ENCODE measurements at regions not wholly inside any gene's neighbourhood (a gene's known extent, or its start where the extent isn't known, plus 50 kb on each side); places are given as distances from the start of the nearest gene placed in this dataset.

DNA sequence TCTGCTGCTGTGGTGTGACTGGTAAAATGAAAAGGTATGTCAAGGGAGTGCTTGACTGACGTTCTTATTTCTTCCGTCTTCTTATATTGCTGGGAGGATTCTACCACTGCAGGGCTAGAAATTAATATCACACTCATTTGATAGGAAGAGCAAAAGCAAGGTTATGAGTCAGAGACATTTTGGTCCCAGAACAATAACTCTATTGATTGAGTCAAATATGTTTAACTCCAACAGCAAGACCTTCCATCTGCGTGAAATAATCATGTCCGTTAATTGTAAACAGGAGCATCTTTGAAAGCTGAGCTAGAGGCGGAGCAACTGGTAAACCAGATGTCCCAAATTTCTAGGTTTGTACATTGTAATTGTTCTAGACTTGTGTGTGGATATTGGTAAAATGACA is 1293.6 kb downstream of the AACS start:
- TF ChIP-seq, protein P1, sequence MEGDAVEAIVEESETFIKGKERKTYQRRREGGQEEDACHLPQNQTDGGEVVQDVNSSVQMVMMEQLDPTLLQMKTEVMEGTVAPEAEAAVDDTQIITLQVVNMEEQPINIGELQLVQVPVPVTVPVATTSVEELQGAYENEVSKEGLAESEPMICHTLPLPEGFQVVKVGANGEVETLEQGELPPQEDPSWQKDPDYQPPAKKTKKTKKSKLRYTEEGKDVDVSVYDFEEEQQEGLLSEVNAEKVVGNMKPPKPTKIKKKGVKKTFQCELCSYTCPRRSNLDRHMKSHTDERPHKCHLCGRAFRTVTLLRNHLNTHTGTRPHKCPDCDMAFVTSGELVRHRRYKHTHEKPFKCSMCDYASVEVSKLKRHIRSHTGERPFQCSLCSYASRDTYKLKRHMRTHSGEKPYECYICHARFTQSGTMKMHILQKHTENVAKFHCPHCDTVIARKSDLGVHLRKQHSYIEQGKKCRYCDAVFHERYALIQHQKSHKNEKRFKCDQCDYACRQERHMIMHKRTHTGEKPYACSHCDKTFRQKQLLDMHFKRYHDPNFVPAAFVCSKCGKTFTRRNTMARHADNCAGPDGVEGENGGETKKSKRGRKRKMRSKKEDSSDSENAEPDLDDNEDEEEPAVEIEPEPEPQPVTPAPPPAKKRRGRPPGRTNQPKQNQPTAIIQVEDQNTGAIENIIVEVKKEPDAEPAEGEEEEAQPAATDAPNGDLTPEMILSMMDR (IDR thresholded peaks at IDR 0.05; ENCODE audit: insufficient read depth, low read length), result no peak
- no peak for DNase-seq (ENCODE audit: low read depth)

DNA sequence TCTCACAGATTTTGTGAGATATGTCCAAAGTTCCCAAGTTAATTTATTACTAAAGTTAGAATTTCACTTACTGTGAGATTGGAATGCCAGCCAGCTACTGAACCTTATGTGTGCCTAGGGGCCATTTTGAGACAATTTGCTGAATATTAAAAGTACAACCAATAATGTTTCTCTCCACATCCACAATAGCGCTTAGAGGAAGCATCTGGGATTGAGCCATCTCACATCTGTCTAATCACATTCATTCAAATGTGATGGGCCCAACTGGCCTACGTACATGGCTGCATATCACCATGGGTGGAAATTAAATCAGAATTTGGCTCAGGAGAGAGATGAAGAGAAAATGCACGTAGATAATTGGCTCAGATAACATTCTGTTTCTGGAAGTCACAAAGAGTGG is 1294.0 kb downstream of the AACS start:
- no peak for DNase-seq (ENCODE audit: low read depth)
- TF ChIP-seq, protein P1 (IDR thresholded peaks at IDR 0.05; ENCODE audit: insufficient read depth, low read length), result no peak
- no peak overlapping the region for H3K4me3 ChIP-seq (ENCODE audit: low read depth, low read length)

More for the DNA sequence above, 1293.6 kb downstream of the AACS start:
- no peak overlapping the region for H3K4me3 ChIP-seq (ENCODE audit: low read depth, low read length)

DNA sequence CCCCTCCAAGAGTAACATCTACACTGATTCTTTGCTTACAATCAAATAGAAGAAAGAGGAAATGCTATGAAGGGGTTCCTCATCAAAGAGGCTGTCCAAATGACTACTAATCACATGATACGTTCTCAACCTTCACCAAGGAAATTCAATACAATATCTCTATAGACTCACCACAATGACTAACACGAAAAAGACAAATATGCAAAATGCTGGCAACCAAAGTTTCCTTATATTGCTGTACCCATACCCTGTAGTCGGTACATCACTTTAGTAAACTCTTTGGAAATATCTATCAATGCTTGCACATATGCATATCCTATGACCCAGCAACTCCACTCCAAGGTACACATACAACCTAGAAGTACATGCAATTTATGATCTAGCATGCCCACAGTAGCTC is 1296.6 kb downstream of the AACS start:
- no peak for DNase-seq (ENCODE audit: low read depth)
- no peak overlapping the region for H3K4me3 ChIP-seq (ENCODE audit: low read depth, low read length)
- TF ChIP-seq, protein P1 (IDR thresholded peaks at IDR 0.05; ENCODE audit: insufficient read depth, low read length), result no peak

DNA sequence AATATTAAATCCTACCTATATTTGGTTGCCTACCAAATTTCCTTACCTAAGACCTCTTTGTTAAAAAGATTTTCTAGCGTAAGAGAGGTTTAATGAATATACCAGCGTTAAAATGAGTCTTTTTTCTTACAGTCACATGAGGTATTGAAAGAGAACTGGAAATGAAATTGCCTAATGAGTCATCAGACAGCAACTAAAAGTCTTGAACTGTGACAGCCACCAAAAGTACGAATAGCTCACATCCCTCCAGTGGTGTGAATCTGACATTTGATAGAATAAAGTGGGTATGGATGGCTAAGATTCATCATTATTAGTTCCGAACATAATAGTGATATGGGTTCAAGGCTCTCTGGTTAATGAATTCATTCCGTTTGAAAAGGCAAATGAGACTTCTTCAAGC is 1297.3 kb downstream of the AACS start:
- no peak overlapping the region for H3K4me3 ChIP-seq (ENCODE audit: low read depth, low read length)
- no peak for DNase-seq (ENCODE audit: low read depth)
- TF ChIP-seq, protein P1 (IDR thresholded peaks at IDR 0.05; ENCODE audit: insufficient read depth, low read length), result no peak

DNA sequence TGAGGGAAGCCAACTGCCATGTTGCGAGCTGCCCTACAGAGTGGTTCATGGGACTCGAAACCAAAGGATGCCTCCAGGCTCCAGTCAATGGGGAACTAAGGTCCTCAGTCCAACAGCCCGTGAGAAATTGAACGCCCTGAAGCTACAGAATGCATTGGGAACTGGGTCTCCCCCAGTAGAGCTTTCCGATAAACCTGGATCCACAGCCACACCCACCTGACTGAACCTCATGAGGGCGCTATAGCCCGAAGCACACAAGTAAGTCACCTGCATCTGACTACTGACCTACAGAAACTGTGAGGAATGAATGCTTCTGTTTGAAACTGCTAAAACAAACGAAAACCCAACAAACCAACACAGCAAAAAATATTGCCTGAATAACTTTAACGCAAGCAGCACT is 1297.7 kb downstream of the AACS start:
- no peak overlapping the region for H3K4me3 ChIP-seq (ENCODE audit: low read depth, low read length)
- DNase-seq (ENCODE audit: low read depth), result no peak
- TF ChIP-seq, protein P1 (IDR thresholded peaks at IDR 0.05; ENCODE audit: insufficient read depth, low read length), result no peak

DNA sequence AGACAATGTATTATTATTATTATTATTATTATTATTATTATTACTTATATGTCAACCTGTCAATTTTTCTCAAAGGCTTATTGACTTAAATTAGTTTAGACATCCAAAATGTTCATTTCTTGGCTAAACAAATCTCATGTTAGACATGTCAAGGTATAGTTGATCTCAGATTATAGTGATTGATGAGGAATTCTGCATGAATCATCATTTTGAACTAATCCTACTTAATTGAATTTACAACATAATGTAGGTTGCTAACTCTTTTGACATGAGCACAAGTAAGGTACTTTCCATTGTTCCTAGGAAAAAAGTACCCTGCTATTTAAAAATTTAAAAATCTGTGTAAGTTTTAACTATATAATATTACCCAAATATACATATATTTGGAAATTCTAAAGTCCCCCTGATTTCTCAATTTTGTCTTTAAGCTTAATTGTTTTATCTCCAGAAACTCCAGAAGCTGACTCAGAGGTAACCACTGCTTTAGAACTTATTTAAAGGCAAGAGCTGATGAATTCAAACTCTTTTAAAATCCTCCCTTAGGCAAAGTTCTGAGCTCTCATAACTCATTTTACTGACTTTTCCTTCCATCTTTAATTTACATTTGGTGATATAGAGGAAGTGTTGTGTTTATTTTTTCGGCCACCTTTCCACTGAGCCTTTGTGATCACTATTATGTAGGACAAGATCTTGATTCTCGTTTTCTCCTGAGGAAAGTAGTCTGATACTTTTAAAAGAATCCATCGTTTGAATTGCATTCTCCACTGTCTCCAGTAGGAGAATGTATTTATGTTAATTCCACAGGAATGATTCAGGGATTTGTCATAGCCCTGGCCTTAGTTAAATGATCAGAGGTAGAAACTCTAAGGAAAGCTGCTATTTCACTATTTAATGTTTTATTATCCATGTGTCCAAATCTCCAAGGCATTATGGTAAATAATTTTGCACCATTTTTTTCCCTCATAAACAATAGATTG is 1304.5 kb downstream of the AACS start:
- TF ChIP-seq, protein P1 (IDR thresholded peaks at IDR 0.05; ENCODE audit: insufficient read depth, low read length), result peak; percentile 42
- no peak overlapping the region for H3K4me3 ChIP-seq (ENCODE audit: low read depth, low read length)
- DNase-seq (ENCODE audit: low read depth), result peak; percentile 77

Data from fibroblast of the aortic adventitia (primary cell).